ENCODE measurements at regions not wholly inside any gene's neighbourhood (a gene's known extent, or its start where the extent isn't known, plus 50 kb on each side); places are given as distances from the start of the nearest gene placed in this dataset.
"Not testable (repeated sequence)": the region's sequence is repeated elsewhere in the genome, so short reads cannot be mapped to it uniquely, and the experiment has no call there.

- DNase-seq (ENCODE audit: low read depth in 4 of 4, low spot score in 3 of 4) = no peak
Measured at GRCh38 chr5:159576902-159577301, 246.6 kb upstream of the IL12B start.

GRCh38 chr5:159581502-159582249, 251.4 kb upstream of the IL12B start:
- no peak for DNase-seq (ENCODE audit: low read depth in 4 of 4, low spot score in 3 of 4)

GRCh38 chr5:159582756-159583541, 252.7 kb upstream of the IL12B start:
- no peak for DNase-seq (ENCODE audit: low read depth in 4 of 4, low spot score in 3 of 4)

- no peak for DNase-seq (ENCODE audit: low read depth in 4 of 4, low spot score in 3 of 4)
Measured at GRCh38 chr5:159586921-159587320, 256.6 kb upstream of the IL12B start.

GRCh38 chr5:159588941-159589340, 258.7 kb upstream of the IL12B start:
- no peak for DNase-seq (ENCODE audit: low read depth in 4 of 4, low spot score in 3 of 4)

- no peak for DNase-seq (ENCODE audit: low read depth in 4 of 4, low spot score in 3 of 4)
Measured at GRCh38 chr5:159593518-159594073, 263.3 kb upstream of the IL12B start.

- not testable (repeated sequence) for DNase-seq (ENCODE audit: low read depth in 4 of 4, low spot score in 3 of 4)
Measured at GRCh38 chr5:159595561-159595960, 265.3 kb upstream of the IL12B start.

GRCh38 chr5:159601216-159601615, 270.9 kb upstream of the IL12B start:
- no peak for DNase-seq (ENCODE audit: low read depth in 4 of 4, low spot score in 3 of 4)

GRCh38 chr5:159602434-159602833, 272.1 kb upstream of the IL12B start:
- no peak for DNase-seq (ENCODE audit: low read depth in 4 of 4, low spot score in 3 of 4)

GRCh38 chr5:159605585-159605984, 275.3 kb upstream of the IL12B start:
- DNase-seq (ENCODE audit: low read depth in 4 of 4, low spot score in 3 of 4) = no peak

- DNase-seq (ENCODE audit: low read depth in 4 of 4, low spot score in 3 of 4) = no peak
Measured at GRCh38 chr5:159609359-159609758, 279.1 kb upstream of the IL12B start.

- DNase-seq (ENCODE audit: low read depth in 4 of 4, low spot score in 3 of 4) = no peak
Measured at GRCh38 chr5:159610966-159611579, 280.8 kb upstream of the IL12B start.

- DNase-seq (ENCODE audit: low read depth in 4 of 4, low spot score in 3 of 4) = no peak
Measured at GRCh38 chr5:159616952-159617351, 286.7 kb upstream of the IL12B start.

GRCh38 chr5:159619826-159620225, 289.5 kb upstream of the IL12B start:
- no peak for DNase-seq (ENCODE audit: low read depth in 4 of 4, low spot score in 3 of 4)

GRCh38 chr5:159620853-159621540, 290.7 kb upstream of the IL12B start:
- DNase-seq (ENCODE audit: low read depth in 4 of 4, low spot score in 3 of 4) = no peak

- DNase-seq (ENCODE audit: low read depth in 4 of 4, low spot score in 3 of 4) = no peak
Measured at GRCh38 chr5:159628703-159629102, 287.6 kb upstream of the ADRA1B start.

GRCh38 chr5:159629158-159629557, 287.1 kb upstream of the ADRA1B start:
- DNase-seq (ENCODE audit: low read depth in 4 of 4, low spot score in 3 of 4) = no peak

GRCh38 chr5:159630545-159630944, 285.7 kb upstream of the ADRA1B start:
- no peak for DNase-seq (ENCODE audit: low read depth in 4 of 4, low spot score in 3 of 4)

GRCh38 chr5:159631001-159631400, 285.3 kb upstream of the ADRA1B start:
- DNase-seq (ENCODE audit: low read depth in 4 of 4, low spot score in 3 of 4) = no peak

GRCh38 chr5:159632866-159633265, 283.4 kb upstream of the ADRA1B start:
- peak in 2 of 4 donors; percentile 4 to 7 for DNase-seq (ENCODE audit: low read depth in 4 of 4, low spot score in 3 of 4)

- no peak for DNase-seq (ENCODE audit: low read depth in 4 of 4, low spot score in 3 of 4)
Measured at GRCh38 chr5:159638481-159638880, 277.8 kb upstream of the ADRA1B start.
